SH-SY5Y (cell line): ENCODE measurements at regions not wholly inside any gene's neighbourhood (a gene's known extent, or its start where the extent isn't known, plus 50 kb on each side); places are given as distances from the start of the nearest gene placed in this dataset.

Experiments
- GATA2 ChIP-seq: IDR thresholded peaks from 2 replicates; pipeline ENCODE4 v1.6.1; 2011; ENCODE audit warnings: mild to moderate bottlenecking, low read depth, low read length
- GATA3 ChIP-seq: IDR thresholded peaks from 2 replicates; pipeline ENCODE4 v1.6.1; 2011; ENCODE audit warnings: low read depth, mild to moderate bottlenecking, low read length, moderate library complexity

- TF ChIP-seq GATA2 (peak; percentile 31; the same call in 1 of the 2 replicates), GATA3 (no peak)
Observed at GRCh38 chr2:2848621-2849333, 517.7 kb upstream of the MYT1L start.

GRCh38 chr2:2848198-2848597 is 517.1 kb upstream of the MYT1L start:
- no peak for TF ChIP-seq GATA3
- no peak for TF ChIP-seq GATA2

DNA sequence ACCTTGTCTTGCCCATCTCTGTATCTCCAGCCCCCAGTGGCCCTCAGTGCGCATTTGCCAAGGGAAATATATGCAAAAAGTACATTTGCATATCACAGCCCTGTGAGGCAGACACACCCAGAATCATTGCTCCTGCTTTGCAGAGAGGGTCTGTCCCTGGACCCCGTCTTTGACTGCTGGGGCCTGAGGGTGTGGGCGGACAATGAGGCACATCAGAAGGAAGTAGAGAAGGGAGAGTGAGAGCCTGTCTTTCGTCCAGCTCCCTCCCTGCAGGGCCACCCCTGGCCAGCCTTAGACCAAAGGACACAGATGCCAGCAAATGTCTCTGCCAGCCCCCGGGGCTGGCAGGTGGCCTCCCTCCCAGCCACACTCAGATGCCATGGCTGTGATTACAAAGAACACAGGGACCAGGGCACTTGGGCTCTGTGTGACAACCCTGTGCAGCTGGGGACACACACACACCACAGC is 516.2 kb upstream of the MYT1L start:
- TF ChIP-seq GATA3: no peak
- peak; percentile 84 for TF ChIP-seq GATA2

DNA sequence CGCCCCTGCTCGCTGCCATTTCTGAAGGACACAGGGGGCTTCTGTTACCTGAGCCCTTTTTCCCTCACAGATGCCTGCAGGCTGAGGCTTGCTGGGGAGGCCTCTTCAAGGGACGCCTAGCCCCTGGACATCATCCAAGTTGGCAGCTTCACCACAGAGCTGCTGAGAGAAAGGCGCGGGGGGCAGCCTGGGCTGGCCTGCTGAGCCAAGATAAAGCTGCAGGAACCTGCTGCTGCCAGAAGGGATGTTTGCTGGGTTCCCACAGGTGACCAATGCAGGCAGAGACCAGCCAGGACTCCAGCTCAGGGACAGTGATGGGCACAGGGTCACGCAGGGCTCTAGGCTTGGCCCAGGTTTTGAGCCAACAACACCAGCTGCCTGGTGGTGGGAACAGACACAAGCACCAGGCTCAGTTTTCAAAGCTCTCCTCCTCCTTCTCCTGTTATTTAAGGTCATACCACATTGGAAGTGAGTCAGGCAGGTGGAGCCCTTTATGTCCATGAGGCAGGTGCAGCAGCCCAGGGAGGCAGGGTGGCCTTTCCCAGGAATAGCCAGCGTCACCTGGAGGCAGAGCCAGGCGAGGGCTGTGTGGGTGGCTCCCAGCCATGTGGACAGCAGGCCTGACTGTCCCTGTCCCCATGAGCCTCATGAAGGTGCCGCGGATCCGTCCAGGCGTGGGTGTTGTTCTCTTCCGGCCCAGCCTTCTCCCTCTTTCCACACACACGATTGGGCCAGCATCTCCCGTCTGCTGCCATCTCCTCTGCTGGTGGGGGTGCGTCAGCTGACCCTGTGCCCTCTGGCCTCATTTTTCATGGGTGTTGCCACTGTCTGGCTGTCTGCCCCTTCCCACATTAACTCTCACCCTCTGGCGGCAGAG is 515.5 kb upstream of the MYT1L start:
- TF ChIP-seq GATA3 (no peak), GATA2 (peak; percentile 49; the same call in 1 of the 2 replicates)

DNA sequence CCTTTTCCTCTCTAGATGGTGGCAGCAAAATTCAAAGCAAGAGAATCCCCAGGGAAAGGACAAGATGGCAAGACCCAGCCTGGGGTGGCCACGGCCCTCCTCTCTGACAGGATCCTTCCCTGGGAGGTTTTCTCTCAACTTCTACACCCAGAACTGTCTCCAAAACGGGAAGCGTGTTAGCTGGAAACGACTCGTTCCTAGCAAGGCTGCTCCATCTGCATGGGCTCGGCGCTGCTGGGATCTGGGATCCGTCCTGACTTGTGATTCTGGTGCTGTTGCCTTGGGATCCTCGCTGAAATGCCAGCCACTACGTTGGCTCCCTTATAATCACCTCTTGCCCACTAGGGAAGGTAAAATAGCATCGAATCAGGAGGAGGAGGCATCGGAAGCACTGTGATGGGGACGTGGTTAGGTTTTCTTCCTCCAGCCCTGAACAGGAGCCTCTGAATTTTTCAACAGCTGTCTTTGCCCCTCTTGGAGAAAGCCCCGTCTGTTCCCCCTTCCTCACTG is 514.8 kb upstream of the MYT1L start:
- TF ChIP-seq GATA2 (no peak), GATA3 (no peak)

- TF ChIP-seq GATA2: no peak
- TF ChIP-seq GATA3: no peak
Observed at GRCh38 chr2:2845267-2845666, 514.2 kb upstream of the MYT1L start.

GRCh38 chr2:2843969-2844548 is 513.0 kb upstream of the MYT1L start:
- TF ChIP-seq GATA2 (no peak), GATA3 (no peak)

GRCh38 chr2:2842466-2842865 is 511.4 kb upstream of the MYT1L start:
- TF ChIP-seq GATA3 (no peak), GATA2 (no peak)

DNA sequence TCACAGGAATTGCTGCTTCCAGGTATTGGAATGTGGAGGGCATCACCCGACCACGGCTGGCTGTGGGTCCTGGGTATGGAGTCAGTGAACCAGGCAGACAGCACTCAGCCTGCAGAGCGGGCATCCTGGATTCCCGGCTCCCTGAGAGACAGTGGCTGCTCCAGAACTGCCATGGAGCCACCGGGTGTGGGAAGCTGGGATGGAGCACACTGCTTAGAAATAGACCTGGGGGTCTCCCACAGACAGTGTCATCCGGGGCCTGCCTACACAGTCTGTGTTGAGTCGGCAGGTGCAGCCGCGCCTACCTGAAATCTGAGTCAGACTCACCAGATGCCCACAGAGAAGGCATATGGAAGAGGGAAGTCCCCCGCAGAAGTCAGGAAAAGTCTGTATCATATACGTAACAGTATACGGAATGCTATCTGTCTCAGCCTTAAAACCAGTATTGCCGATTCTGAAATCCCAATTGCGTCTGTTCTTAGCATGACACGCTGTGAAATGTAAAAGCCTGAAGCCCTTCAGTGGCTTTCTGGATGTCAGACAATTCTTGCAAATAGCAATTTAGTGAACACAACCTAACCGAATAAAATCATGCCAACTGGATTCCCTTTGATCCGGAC is 509.7 kb upstream of the MYT1L start:
- no peak for TF ChIP-seq GATA2
- TF ChIP-seq GATA3: no peak

GRCh38 chr2:2839782-2840531 is 508.9 kb upstream of the MYT1L start:
- TF ChIP-seq GATA3 (no peak), GATA2 (no peak)

GRCh38 chr2:2839393-2839781 is 508.3 kb upstream of the MYT1L start:
- no peak for TF ChIP-seq GATA3
- no peak for TF ChIP-seq GATA2

GRCh38 chr2:2838548-2838845 is 507.4 kb upstream of the MYT1L start:
- TF ChIP-seq GATA3 (no peak), GATA2 (no peak)

GRCh38 chr2:2837746-2838547 is 506.9 kb upstream of the MYT1L start:
- TF ChIP-seq GATA2 (no peak), GATA3 (no peak)
